ENCODE measurements at regions not wholly inside any gene's neighbourhood (a gene's known extent, or its start where the extent isn't known, plus 50 kb on each side); places are given as distances from the start of the nearest gene placed in this dataset.

DNA sequence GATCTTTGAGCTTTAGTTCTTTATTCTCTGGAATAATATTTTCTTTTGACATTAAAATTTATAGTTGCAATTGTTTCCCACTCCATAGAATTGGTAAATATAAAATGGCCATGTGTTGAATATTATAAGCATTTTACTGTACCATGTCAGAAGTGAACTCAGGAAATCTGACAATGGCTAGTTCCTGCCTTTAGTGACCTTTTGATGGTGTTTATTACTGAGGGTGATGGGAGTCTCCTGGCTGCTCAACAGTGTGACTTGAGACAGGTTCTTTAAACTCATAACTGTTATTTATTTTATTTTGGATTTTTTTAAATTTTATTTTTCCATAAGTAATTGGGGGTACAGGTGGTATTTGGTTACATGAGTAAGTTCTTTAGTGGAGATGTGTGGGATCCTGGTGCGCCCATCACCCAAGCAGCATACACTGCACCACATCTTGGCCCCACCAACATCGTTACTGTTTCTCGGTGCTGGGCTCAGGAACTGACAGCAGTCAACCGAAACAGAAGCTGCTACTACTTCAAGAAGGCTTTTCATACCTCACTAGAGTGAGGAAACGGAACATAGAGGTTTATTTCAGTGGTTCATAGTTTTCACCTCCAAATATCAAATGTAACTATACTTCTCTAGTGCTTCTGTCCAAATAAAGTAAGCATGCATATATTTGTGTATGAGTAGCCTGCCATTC, 90.4 kb downstream of the PLEKHG1 start:
- Mint-ChIP-seq H3K36me3 (ENCODE audit: low read depth) (no peaks in the 10 kb centered on the region), H3K27me3 (ENCODE audit: insufficient read depth, low read depth, poor library complexity) (no peaks in the 10 kb centered on the region), H3K4me3 (no peak overlapping the region), H3K4me1 (peaks cover 5% of the 10 kb centered on the region; the same call in 2 of the 3 replicates), H3K27ac (no peak overlapping the region), H3K9me3 (no peaks in the 10 kb centered on the region)
- Histone ChIP-seq H3K4me1 (ENCODE audit: insufficient read depth) (no peaks in the 10 kb centered on the region), H3K36me3 (ENCODE audit: insufficient read depth) (no peaks in the 10 kb centered on the region), H3F3A (replicated peaks; ENCODE audit: low read depth) (no peaks in the 10 kb centered on the region), H3K4me3 (no peak overlapping the region), H3K79me2 (replicated peaks; ENCODE audit: insufficient read depth) (no peaks in the 10 kb centered on the region), H3K9me2 (ENCODE audit: insufficient read depth) (0 out of 2 replicates have a peak, but pooled peaks cover 3% of the 10 kb centered on the region), H3K27ac (ENCODE audit: low read depth) (no peak overlapping the region), H3K27me3 (ENCODE audit: insufficient read depth) (no peaks in the 10 kb centered on the region), H2AFZ (no peak overlapping the region), H4K20me1 (replicated peaks; ENCODE audit: insufficient read depth) (no peaks in the 10 kb centered on the region), H3K4me2 (no peak overlapping the region)
- ATAC-seq, result no peak
- no peak for DNase-seq (ENCODE audit: low spot score)
- TF ChIP-seq STAT1 (IDR thresholded peaks at IDR 0.05; ENCODE audit: unreplicated experiment) (no peak), ZNF114 (CRISPR knock-in tag; IDR thresholded peaks at IDR 0.05) (no peak), CREB1 (CRISPR knock-in tag; IDR thresholded peaks at IDR 0.05; ENCODE audit: low read depth) (no peak), JUNB (IDR thresholded peaks at IDR 0.05; ENCODE audit: unreplicated experiment) (no peak), NANOG (IDR thresholded peaks at IDR 0.05; ENCODE audit: borderline replicate concordance) (no peak), ZNF331 (CRISPR knock-in tag; IDR thresholded peaks at IDR 0.05; ENCODE audit: low read depth) (no peak), EZH2 (IDR thresholded peaks at IDR 0.05; ENCODE audit: low read depth, unreplicated experiment) (no peak), POLR2AphosphoS5 (IDR thresholded peaks at IDR 0.05; ENCODE audit: low read depth) (no peak), EZH2phosphoT487 (IDR thresholded peaks at IDR 0.05; ENCODE audit: unreplicated experiment) (no peak)
- TF ChIP-seq, protein P1, sequence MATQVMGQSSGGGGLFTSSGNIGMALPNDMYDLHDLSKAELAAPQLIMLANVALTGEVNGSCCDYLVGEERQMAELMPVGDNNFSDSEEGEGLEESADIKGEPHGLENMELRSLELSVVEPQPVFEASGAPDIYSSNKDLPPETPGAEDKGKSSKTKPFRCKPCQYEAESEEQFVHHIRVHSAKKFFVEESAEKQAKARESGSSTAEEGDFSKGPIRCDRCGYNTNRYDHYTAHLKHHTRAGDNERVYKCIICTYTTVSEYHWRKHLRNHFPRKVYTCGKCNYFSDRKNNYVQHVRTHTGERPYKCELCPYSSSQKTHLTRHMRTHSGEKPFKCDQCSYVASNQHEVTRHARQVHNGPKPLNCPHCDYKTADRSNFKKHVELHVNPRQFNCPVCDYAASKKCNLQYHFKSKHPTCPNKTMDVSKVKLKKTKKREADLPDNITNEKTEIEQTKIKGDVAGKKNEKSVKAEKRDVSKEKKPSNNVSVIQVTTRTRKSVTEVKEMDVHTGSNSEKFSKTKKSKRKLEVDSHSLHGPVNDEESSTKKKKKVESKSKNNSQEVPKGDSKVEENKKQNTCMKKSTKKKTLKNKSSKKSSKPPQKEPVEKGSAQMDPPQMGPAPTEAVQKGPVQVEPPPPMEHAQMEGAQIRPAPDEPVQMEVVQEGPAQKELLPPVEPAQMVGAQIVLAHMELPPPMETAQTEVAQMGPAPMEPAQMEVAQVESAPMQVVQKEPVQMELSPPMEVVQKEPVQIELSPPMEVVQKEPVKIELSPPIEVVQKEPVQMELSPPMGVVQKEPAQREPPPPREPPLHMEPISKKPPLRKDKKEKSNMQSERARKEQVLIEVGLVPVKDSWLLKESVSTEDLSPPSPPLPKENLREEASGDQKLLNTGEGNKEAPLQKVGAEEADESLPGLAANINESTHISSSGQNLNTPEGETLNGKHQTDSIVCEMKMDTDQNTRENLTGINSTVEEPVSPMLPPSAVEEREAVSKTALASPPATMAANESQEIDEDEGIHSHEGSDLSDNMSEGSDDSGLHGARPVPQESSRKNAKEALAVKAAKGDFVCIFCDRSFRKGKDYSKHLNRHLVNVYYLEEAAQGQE (IDR thresholded peaks at IDR 0.05; ENCODE audit: unreplicated experiment), result no peak
- TF ChIP-seq, protein P2, sequence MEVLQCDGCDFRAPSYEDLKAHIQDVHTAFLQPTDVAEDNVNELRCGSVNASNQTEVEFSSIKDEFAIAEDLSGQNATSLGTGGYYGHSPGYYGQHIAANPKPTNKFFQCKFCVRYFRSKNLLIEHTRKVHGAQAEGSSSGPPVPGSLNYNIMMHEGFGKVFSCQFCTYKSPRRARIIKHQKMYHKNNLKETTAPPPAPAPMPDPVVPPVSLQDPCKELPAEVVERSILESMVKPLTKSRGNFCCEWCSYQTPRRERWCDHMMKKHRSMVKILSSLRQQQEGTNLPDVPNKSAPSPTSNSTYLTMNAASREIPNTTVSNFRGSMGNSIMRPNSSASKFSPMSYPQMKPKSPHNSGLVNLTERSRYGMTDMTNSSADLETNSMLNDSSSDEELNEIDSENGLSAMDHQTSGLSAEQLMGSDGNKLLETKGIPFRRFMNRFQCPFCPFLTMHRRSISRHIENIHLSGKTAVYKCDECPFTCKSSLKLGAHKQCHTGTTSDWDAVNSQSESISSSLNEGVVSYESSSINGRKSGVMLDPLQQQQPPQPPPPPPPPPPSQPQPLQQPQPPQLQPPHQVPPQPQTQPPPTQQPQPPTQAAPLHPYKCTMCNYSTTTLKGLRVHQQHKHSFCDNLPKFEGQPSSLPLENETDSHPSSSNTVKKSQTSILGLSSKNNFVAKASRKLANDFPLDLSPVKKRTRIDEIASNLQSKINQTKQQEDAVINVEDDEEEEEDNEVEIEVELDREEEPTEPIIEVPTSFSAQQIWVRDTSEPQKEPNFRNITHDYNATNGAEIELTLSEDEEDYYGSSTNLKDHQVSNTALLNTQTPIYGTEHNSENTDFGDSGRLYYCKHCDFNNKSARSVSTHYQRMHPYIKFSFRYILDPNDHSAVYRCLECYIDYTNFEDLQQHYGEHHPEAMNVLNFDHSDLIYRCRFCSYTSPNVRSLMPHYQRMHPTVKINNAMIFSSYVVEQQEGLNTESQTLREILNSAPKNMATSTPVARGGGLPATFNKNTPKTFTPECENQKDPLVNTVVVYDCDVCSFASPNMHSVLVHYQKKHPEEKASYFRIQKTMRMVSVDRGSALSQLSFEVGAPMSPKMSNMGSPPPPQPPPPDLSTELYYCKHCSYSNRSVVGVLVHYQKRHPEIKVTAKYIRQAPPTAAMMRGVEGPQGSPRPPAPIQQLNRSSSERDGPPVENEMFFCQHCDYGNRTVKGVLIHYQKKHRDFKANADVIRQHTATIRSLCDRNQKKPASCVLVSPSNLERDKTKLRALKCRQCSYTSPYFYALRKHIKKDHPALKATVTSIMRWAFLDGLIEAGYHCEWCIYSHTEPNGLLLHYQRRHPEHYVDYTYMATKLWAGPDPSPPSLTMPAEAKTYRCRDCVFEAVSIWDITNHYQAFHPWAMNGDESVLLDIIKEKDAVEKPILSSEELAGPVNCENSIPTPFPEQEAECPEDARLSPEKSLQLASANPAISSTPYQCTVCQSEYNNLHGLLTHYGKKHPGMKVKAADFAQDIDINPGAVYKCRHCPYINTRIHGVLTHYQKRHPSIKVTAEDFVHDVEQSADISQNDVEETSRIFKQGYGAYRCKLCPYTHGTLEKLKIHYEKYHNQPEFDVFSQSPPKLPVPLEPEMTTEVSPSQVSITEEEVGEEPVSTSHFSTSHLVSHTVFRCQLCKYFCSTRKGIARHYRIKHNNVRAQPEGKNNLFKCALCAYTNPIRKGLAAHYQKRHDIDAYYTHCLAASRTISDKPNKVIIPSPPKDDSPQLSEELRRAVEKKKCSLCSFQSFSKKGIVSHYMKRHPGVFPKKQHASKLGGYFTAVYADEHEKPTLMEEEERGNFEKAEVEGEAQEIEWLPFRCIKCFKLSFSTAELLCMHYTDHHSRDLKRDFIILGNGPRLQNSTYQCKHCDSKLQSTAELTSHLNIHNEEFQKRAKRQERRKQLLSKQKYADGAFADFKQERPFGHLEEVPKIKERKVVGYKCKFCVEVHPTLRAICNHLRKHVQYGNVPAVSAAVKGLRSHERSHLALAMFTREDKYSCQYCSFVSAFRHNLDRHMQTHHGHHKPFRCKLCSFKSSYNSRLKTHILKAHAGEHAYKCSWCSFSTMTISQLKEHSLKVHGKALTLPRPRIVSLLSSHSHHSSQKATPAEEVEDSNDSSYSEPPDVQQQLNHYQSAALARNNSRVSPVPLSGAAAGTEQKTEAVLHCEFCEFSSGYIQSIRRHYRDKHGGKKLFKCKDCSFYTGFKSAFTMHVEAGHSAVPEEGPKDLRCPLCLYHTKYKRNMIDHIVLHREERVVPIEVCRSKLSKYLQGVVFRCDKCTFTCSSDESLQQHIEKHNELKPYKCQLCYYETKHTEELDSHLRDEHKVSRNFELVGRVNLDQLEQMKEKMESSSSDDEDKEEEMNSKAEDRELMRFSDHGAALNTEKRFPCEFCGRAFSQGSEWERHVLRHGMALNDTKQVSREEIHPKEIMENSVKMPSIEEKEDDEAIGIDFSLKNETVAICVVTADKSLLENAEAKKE (CRISPR knock-in tag; IDR thresholded peaks at IDR 0.05), result no peak
- TF ChIP-seq, protein P3, sequence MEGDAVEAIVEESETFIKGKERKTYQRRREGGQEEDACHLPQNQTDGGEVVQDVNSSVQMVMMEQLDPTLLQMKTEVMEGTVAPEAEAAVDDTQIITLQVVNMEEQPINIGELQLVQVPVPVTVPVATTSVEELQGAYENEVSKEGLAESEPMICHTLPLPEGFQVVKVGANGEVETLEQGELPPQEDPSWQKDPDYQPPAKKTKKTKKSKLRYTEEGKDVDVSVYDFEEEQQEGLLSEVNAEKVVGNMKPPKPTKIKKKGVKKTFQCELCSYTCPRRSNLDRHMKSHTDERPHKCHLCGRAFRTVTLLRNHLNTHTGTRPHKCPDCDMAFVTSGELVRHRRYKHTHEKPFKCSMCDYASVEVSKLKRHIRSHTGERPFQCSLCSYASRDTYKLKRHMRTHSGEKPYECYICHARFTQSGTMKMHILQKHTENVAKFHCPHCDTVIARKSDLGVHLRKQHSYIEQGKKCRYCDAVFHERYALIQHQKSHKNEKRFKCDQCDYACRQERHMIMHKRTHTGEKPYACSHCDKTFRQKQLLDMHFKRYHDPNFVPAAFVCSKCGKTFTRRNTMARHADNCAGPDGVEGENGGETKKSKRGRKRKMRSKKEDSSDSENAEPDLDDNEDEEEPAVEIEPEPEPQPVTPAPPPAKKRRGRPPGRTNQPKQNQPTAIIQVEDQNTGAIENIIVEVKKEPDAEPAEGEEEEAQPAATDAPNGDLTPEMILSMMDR (conservative IDR thresholded peaks at IDR 0.05; ENCODE audit: low read depth in 2 of 2), result no peak
- TF ChIP-seq, protein P4, sequence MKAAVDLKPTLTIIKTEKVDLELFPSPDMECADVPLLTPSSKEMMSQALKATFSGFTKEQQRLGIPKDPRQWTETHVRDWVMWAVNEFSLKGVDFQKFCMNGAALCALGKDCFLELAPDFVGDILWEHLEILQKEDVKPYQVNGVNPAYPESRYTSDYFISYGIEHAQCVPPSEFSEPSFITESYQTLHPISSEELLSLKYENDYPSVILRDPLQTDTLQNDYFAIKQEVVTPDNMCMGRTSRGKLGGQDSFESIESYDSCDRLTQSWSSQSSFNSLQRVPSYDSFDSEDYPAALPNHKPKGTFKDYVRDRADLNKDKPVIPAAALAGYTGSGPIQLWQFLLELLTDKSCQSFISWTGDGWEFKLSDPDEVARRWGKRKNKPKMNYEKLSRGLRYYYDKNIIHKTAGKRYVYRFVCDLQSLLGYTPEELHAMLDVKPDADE (IDR thresholded peaks at IDR 0.05), result no peak
